ENCODE measurements at regions not wholly inside any gene's neighbourhood (a gene's known extent, or its start where the extent isn't known, plus 50 kb on each side); places are given as distances from the start of the nearest gene placed in this dataset.

DNA sequence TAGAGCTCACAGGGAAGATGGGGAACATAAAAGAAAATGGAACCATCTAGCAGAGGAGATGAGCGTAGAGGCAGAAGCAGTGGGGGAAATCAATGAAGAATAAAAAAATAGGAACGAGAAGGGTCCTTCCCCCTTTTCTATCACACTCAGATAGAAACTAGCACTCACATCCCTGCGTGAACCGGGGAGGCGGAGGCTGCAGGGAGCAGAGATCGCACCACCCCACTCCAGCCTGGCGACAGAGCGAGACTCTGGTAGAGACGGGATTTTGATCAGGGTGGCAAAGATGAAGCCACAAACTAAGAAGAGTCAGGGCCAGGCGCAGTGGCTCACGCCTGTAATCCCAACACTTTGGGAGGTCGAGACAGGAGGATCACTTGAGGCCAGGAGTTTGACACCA is 64.7 kb upstream of the ECHDC3 start:
- TF ChIP-seq, protein P1, sequence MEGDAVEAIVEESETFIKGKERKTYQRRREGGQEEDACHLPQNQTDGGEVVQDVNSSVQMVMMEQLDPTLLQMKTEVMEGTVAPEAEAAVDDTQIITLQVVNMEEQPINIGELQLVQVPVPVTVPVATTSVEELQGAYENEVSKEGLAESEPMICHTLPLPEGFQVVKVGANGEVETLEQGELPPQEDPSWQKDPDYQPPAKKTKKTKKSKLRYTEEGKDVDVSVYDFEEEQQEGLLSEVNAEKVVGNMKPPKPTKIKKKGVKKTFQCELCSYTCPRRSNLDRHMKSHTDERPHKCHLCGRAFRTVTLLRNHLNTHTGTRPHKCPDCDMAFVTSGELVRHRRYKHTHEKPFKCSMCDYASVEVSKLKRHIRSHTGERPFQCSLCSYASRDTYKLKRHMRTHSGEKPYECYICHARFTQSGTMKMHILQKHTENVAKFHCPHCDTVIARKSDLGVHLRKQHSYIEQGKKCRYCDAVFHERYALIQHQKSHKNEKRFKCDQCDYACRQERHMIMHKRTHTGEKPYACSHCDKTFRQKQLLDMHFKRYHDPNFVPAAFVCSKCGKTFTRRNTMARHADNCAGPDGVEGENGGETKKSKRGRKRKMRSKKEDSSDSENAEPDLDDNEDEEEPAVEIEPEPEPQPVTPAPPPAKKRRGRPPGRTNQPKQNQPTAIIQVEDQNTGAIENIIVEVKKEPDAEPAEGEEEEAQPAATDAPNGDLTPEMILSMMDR (IDR thresholded peaks at IDR 0.05): no peak
- no peak for TF ChIP-seq POLR2A (IDR thresholded peaks at IDR 0.05)
